GM21786 (cell line): ENCODE measurements at regions not wholly inside any gene's neighbourhood (a gene's known extent, or its start where the extent isn't known, plus 50 kb on each side); places are given as distances from the start of the nearest gene placed in this dataset.

Source experiments
- ATAC-seq: cut with Tn5 transposase; IDR thresholded peaks from one replicate; pipeline ENCODE4 v1.9.1; 2021; ENCODE audit not compliant: unreplicated experiment

- ATAC-seq = no peak
Measured at GRCh38 chr6:138607478-138608433, 108.5 kb upstream of the NHSL1 start.

GRCh38 chr6:138608896-138609295, 109.6 kb upstream of the NHSL1 start:
- no peak for ATAC-seq

GRCh38 chr6:138609801-138610430, 110.6 kb upstream of the NHSL1 start:
- ATAC-seq = no peak

GRCh38 chr6:138610816-138611215, 111.5 kb upstream of the NHSL1 start:
- no peak for ATAC-seq

- no peak for ATAC-seq
Measured at GRCh38 chr6:138614151-138614550, 114.9 kb upstream of the NHSL1 start.

- ATAC-seq = no peak
Measured at GRCh38 chr6:138618168-138618567, 118.9 kb upstream of the NHSL1 start.

- no peak for ATAC-seq
Measured at GRCh38 chr6:138620630-138621029, 121.3 kb upstream of the NHSL1 start.

- ATAC-seq = no peak
Measured at GRCh38 chr6:138622967-138623366, 123.7 kb upstream of the NHSL1 start.

GRCh38 chr6:138631566-138631965, 132.3 kb upstream of the NHSL1 start:
- no peak for ATAC-seq

- no peak for ATAC-seq
Measured at GRCh38 chr6:138637822-138638221, 135.7 kb upstream of the CCDC28A start.

GRCh38 chr6:138638604-138639003, 135.0 kb upstream of the CCDC28A start:
- no peak for ATAC-seq

- ATAC-seq = peak; percentile 60
Measured at GRCh38 chr6:138640028-138640427, 133.5 kb upstream of the CCDC28A start.

GRCh38 chr6:138643210-138643609, 130.4 kb upstream of the CCDC28A start:
- no peak for ATAC-seq

GRCh38 chr6:138645976-138646640, 127.5 kb upstream of the CCDC28A start:
- ATAC-seq = no peak

GRCh38 chr6:138647006-138647405, 126.6 kb upstream of the CCDC28A start:
- ATAC-seq = no peak

- no peak for ATAC-seq
Measured at GRCh38 chr6:138648127-138648526, 125.4 kb upstream of the CCDC28A start.

- ATAC-seq = no peak
Measured at GRCh38 chr6:138651491-138651890, 122.1 kb upstream of the CCDC28A start.

GRCh38 chr6:138652824-138653223, 120.7 kb upstream of the CCDC28A start:
- no peak for ATAC-seq

- no peak for ATAC-seq
Measured at GRCh38 chr6:138653435-138653834, 120.1 kb upstream of the CCDC28A start.

GRCh38 chr6:138654715-138655634, 118.6 kb upstream of the CCDC28A start:
- peak; percentile 99 for ATAC-seq

- ATAC-seq = no peak
Measured at GRCh38 chr6:138655828-138656227, 117.7 kb upstream of the CCDC28A start.
